HG03342 (cell line): ENCODE measurements at regions not wholly inside any gene's neighbourhood (a gene's known extent, or its start where the extent isn't known, plus 50 kb on each side); places are given as distances from the start of the nearest gene placed in this dataset.

ENCODE experiments used
- ATAC-seq: cut with Tn5 transposase; IDR thresholded peaks from one replicate; pipeline ENCODE4 v1.9.1; 2021; ENCODE audit warnings: mild to moderate bottlenecking, moderate library complexity; ENCODE audit not compliant: unreplicated experiment

DNA sequence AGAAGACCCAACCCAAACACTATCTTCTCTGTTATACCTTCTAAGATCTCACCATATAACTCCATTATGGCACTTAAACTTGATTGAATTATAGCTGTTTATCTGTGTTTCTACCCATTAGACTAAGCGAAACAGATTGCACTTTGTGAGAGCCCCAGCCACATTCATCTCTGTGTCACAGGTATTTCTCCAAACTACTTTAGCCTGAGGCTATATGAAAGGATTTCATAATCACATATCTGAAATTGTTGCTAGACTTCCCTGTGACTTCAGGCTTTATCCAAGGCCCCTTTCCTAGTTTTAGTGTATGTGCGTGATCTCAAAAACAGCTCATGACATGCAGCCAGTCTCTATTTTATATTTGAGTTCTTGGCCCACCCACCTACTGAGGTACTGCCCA lies 745.0 kb upstream of the ACVR2A start:
- no peak for ATAC-seq

DNA sequence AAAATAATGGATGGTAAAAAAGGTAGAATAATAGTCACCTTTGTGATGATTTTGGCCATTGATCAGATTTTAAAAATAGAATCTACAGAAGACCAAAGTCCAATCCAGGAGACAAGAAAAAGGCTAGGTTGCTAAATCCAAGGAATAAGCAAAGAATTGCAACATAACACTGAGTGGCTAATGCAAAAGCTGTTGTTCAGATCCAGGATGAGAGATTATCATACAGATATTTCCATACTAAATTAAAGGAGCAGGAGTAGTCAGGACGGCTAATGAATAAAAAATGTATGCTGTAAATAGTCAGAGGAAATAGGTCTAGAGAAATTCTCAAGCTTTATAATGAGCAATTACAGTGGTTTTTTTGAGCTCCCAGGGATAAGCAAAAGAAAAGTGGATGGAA lies 745.9 kb upstream of the ACVR2A start:
- no peak for ATAC-seq

DNA sequence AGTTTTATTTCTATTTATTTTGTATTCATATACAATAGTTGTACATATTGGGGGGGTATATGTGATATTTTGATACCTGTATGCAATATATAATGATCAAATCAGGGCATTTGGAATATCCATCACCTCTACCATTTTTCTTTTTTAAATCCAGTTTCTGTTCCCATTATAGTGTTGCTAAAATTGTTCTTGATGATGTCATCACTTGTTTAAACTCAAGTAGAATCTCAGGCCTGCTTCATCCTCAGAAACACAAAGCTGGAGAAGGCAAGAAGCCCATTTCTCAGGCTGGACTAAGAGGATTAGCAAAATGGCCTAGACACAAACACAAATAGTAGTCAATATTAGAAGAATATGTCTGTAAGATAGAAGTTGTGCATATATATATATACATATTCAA lies 747.1 kb upstream of the ACVR2A start:
- ATAC-seq = no peak

DNA sequence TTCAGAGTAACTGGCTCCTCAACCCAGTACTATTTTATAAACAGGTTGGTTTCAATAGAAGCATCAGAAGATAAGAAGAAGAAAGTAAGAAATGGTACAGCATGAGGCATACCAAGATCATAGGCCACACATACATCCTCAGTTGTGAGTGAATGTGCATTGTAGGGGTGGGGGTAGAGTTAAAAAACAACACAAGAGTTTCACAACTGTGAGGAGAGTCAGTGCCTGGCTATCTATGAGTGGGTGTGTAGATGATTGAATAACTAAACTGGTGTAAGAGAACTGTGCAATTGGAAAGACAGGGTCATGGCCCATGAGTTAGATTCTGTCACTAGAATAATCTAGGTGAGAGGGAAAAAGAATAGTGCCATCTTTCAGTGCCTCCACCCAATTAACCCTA lies 748.2 kb upstream of the ACVR2A start:
- ATAC-seq = no peak

DNA sequence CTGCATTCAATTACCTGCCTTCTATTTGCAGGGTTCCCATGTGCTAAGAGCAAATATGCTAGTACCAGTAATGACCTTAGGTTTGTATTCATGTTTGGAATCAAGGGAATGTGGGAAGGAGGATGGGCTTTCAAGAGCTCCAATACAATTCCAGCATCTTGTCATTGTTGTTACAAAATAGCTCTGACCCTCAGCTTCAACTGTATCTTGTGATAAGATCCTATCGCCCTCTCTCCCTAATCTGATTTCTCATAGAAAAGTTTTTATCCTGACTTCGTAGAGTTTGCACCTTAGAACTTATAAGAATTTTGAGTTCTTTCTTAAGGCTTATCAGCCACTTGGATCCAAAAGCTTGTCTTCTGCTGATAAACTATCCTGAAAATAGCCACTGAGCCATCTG lies 749.5 kb upstream of the ACVR2A start:
- ATAC-seq = no peak

DNA sequence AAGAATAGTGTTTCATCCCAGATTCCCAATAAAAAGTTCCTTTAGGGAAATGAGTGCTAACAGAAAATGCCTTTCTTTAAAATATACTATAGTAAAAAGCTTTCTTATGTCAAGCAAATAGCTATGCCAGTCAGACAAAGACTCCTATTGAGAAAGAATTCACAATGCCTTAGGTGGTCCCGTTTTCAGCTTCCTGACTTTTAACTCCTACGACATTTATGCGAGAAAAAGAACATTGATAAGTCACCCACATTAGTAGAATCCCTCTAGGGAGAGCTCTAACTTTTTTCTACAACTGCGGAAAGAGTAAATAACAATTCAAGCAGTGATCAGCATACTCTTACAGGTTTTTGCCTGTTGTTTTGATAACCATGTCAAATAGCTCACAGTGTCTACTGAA lies 750.8 kb upstream of the ACVR2A start:
- no peak for ATAC-seq

DNA sequence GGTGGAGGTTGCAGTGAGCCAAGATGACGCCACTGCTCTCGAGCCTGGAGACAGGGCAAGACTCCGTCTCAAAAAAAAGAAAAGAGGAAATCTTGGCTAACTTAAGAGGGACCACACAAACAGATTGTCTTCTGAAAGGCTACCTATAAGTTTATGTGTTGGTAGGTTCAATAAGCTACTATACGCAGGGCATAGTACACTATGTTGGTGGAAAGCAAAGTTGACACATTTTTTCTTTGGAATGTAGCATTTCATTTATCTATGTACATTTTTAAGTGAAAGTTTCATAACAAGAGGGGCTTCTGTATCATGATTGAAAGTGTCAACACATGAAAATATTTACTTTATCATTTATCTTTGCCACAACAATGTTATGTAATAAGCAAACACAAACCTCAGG lies 752.6 kb upstream of the ACVR2A start:
- ATAC-seq = no peak

DNA sequence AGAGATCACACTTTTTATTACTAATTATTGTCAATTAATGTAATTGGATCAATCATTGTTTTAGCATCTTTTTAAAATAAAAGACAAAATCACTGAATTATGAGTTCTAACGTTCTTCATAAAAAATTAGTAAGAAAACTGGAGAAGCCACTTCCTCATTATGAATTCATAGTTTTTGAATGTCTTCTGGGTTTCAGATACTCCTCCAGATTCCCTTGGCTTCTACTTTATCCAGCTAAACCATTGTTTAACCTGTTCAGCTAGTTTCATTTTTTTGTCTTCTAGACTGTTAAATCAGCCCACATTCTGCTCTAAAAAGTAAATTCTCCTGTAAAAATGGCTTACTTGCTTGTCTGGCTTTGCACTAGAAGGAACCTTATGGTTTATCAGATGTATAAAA lies 753.4 kb upstream of the ACVR2A start:
- ATAC-seq = no peak

DNA sequence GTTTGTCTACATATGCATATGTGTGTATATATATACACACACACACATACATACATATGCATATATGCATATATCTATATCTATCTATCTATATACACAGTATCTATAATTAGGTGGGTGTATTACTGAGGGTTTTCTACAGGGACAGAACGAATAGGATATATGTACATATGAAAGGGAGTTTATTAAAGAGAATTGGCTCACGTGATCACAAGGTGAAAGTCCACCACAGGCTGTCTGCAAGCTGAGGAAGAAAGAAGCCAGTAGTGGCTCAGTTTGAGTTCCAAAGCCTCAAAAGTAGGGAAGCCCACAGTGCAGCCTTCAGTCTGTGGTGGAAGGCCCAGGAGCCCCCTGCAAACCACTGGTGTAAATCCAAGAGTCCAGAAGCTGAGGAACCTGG lies 756.0 kb upstream of the ACVR2A start:
- ATAC-seq = no peak

DNA sequence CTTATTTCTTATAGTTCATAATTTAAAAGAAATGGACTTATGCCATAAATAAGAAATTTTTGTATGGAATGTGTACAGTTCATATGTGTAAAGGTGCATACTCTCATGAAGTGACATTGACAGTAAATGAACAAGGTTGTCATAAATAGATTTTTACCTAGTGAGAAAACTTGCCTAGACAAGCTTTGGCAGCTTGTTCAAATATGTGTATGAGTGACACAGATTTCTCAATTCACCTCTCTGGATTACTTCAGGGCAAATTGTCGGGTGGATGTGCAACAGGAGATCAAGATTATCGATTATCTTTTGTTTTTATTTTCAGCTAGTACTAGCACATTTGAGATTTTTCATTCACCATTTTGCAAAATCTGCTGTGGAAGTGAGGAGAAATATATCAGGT lies 758.1 kb upstream of the ACVR2A start:
- no peak for ATAC-seq

DNA sequence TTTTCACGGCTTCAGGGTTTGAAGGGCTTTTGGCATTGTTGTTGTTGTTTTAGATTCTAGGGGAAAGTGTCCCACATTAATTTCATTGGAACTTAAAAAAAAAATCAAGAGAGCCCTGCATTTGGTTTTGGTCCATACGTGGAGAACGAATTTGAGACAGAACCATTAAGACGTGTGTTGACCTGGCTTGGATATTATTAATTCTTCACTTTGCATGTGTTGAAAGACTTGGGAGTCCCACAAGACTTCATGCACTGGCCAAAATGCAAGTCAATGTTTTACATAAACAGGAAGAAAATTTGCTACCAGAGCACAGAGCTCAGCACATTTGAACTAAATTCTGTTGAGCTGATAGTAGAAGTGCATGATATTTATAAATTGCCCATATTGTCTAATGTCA lies 761.2 kb upstream of the ACVR2A start:
- ATAC-seq = no peak

DNA sequence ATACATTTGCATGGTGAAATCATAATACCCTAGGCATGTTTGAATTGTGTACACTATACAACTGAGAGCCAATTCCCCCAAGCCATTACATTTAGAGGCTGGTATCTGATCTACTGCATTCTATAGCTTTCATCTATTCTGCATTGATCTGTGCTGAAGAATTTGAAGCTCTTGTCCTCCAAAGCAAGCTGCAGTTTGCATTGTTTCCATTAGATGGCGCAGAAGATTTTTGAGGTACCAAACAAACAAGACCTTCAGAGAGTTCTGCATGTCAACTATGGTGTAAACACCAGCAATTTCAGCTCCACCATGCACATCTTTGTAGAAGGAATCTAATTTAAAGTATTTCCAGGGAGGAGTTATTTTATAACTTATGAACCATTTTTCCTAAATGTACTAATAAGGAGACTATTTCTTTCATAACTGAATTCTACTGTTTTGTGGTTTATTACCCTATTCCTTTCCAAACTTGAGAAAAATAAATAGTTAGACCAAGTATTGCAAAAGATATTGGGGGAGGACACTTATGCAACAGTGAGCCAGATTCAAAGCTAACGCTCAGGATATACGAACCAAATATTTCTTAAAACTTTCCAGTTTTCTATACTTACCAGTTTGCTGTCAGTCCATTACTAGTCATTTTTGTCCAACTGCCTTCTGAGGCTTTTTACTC lies 761.8 kb upstream of the ACVR2A start:
- ATAC-seq = peak; percentile 90

DNA sequence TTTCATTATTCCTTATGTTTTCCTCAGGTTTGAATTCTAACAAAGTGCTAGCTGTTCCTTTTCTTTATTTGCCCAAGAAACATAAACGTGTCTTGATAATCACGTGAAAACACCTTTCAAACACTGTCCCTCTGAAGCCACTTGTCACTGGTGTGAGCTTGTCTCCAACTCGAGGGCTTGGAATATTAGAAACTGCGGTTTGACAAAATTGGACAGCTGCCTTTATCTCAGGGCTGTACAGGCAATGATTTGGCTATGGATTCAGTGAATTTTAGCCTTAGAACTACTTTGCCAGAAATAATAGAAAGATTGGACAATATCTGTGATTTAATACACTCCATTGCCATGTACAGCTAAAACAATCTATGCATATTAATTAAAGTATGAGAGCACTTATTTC lies 763.0 kb upstream of the ACVR2A start:
- no peak for ATAC-seq

DNA sequence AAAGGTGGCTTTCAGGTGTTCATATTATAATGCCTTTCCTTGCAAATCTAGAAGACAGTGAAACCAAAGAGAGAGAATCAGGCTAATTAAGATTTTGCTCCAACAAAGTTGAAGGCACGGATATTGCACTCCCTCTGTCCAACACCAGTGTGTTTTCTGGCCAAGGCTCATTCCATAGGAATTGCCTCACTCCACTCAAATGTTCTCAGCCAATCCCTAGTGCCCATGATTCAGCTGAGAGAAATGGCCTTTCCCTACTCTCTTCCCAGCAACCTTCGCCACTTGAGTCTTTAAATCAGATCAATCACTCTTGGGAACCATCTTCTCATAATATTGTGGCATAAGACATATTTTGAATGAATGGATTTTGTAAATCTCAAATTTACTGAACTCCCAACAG lies 768.2 kb upstream of the ACVR2A start:
- no peak for ATAC-seq

DNA sequence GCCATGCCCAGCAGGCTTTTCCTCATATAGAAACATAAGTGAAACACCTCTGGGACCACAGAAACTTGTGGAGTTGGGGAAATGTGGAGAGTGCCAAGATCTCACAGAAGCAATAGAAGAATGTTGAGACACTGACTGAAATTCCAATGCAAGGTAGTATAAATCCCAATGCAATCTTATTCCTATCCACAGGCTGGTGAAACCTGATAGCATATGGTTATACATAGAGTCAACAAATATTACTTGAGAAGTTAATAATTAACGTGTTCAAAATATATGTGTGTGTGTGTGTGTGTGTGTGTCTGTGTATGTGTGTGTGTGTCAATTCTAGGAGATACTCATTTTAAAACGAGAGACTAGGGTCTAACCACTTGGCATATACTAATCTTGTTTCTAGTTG lies 776.8 kb upstream of the ACVR2A start:
- no peak for ATAC-seq

DNA sequence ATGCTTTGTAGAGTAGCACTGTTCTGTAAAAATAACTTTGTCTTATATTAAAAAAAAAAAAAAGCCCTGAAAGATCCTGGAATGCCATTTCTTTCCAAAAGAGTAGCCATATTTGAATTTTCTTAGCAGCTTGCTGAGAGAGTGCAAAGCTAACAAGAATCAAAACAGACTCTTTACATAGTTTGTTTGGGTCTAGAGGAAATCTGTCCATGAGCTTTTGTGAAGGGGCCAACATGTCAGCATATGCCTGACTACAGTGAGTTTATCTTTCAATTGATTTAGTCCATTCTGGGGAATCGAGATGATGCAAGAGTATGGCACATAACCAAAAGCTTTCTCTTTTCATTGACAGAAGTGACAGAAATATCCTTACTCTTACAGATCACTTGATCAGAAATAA lies 777.7 kb upstream of the ACVR2A start:
- ATAC-seq = no peak

DNA sequence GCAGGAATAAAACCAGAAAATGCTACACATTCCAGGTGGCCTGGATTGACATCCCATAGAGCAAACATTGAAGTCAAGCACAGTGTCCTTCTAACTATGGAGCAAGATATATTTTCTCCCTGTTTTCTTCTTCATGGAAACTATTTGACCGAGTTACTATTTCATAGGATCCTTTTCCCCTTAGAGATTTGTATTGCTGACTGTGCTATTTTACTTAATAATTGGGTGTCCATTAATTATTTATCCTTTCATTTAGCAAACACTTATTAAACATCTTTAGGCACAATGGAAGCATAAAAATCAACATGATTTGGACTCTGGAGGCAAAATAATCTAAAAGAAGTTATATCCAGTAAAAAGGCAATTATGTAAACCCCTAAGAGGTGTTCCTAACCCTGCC lies 782.8 kb upstream of the ACVR2A start:
- no peak for ATAC-seq

DNA sequence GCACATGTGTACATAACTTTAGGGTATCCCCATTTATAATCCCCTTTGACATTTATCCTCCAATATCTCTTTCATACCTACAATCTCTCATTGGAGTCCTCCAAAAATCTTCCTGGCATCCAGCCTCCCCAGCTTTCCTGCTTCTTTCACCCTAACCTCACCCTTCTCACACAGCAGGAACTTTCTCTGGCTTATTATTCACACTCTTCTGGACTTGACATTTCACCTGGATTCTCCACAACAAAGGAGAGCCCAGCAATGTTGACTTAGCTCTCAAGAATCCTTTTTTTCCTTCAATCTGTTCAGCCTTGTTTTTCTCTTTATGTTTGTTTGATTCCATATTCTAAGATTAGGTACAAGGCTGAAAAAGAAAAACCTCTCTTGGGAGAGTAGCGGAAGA lies 783.6 kb upstream of the ACVR2A start:
- ATAC-seq = no peak

DNA sequence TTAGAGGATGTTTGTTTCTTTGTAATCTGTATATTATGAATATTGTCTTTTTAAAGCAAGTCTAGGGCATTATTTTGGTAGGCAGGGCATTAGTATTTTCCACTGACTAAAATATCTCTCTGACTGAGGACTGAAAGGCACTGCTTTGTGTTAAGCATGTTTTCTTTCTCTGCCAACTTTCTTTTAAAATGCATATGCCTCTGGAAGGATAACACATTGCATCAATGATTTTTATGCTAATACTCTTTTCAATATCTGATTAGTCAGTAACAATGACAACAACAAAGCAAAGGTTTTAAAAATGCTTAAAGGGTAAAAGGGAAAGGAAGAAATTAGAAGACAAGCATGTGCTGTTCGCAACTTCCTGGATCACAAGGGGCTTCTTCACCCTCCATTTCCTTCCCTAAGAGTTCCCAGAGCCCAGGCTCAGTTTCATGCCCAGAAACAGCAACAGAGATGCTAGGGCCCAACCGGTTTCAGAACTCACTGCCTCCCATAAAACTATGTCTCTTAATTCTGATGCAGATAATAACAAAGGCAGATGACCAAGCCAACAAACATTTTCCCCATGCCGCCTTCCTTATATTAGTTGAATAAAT lies 786.8 kb upstream of the ACVR2A start:
- ATAC-seq = no peak

DNA sequence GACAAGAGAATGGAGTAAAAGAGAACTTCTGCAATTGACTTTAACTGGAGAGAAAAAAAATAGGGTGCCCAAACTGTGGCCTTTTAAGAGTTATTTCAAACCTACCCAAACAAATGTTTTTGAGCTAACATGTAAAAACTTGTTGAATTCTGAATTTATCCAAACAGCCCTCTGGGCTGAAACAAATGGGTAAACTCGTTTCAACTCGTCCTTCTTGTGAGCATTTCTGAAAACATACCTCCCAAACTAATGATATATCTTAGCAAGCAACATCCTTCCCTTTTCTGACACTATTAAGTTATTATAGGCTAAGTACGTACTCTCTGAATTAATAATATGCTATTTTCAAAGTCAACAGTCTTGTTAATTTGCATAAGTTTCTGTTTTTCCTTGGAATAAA lies 793.0 kb upstream of the ACVR2A start:
- no peak for ATAC-seq

DNA sequence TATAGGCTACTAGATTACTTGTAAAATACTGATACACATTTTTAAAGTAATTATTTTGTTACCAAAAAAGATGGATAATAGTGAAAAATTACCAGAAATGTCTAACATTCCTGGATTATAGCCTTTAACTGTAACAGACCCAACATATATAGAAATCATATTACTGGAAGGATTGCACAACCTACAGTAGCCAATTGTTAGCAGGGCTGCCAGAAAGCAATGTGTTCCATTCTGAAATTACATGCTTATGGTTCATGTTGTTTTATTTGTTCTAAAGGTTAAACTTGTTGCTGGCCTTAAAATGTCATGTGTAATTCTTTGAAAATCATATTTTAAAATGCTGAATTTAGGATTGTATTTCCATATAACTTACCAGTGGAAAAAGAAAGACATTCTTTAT lies 793.6 kb upstream of the ACVR2A start:
- ATAC-seq = no peak

DNA sequence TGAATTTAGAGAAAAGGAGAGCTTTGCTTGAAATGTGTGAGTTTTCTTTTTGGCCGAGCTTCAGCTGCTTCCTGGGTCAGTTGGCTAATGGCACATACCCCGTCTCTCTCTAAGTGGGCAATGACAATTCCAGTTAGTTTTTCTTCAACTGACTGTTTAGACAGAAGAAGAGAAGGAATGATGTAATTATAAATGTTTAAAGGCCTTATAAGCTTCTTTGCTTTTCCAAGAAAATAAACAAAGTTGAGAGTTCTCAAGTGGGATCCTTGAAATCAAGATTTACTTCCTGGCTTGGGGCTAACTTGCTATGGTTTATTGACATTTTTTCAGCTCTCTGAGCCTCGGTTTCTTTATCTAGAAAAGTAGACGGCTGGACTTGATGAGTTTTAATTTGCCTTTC lies 794.9 kb upstream of the ACVR2A start:
- no peak for ATAC-seq

DNA sequence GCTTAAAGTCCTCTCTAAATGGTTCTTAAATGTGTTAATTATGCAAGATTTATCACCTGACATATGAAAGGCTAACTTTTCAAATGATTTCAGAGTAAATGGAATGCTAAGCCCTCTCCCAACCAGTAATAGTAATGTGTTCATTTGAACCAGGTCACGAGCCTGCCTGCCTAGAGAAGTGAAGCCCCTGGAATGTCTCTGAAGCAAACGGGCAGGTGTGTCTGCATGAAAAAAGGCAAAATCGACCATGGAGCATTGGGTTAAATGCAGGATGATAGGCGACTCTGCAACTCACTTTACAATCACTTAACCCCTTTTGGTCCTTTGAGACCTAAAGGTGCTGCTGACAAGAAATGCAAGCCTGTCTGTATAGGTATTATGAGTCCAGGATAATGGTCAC lies 798.4 kb upstream of the ACVR2A start:
- no peak for ATAC-seq
